ENCODE measurements at regions not wholly inside any gene's neighbourhood (a gene's known extent, or its start where the extent isn't known, plus 50 kb on each side); places are given as distances from the start of the nearest gene placed in this dataset.

GRCh38 chr3:55164191-55164590 lies 236.3 kb upstream of the LRTM1 start:
- intact Hi-C loops (cut with DNase I; ENCODE audit: low total_unique reads), result no loop called here

GRCh38 chr3:55163421-55163820 lies 235.6 kb upstream of the LRTM1 start:
- 93 to 95% methylated on average over 5 of the region's 5 CpGs for WGBS, 2 donors
- intact Hi-C loops (cut with DNase I; ENCODE audit: low total_unique reads), result no loop called here
- DNase-seq (ENCODE audit: low spot score in 2 of 2), result no peak
- H3K4me3 ChIP-seq (ENCODE audit: low read depth, poor library complexity, severe bottlenecking), result no peak overlapping the region
- no peak for TF ChIP-seq CTCF (IDR thresholded peaks at IDR 0.05)
- TF ChIP-seq POLR2A (IDR thresholded peaks at IDR 0.05), result no peak

More at GRCh38 chr3:55164191-55164590, 236.3 kb upstream of the LRTM1 start:
- H3K4me3 ChIP-seq (ENCODE audit: low read depth, poor library complexity, severe bottlenecking), result no peak overlapping the region
- no peak for TF ChIP-seq POLR2A (IDR thresholded peaks at IDR 0.05)
- no peak for TF ChIP-seq CTCF (IDR thresholded peaks at IDR 0.05)
- DNase-seq (ENCODE audit: low spot score in 2 of 2), result no peak

GRCh38 chr3:55162031-55162795 lies 234.4 kb upstream of the LRTM1 start:
- no peak for TF ChIP-seq POLR2A (IDR thresholded peaks at IDR 0.05)
- TF ChIP-seq CTCF (IDR thresholded peaks at IDR 0.05), result no peak
- no peak for DNase-seq (ENCODE audit: low spot score in 2 of 2)
- intact Hi-C loops (cut with DNase I; ENCODE audit: low total_unique reads), result no loop called here
- H3K4me3 ChIP-seq (ENCODE audit: low read depth, poor library complexity, severe bottlenecking), result no peak overlapping the region
- WGBS, 2 donors, result 68 to 73% methylated on average over 3 of the region's 3 CpGs

- no peak overlapping the region for H3K4me3 ChIP-seq (ENCODE audit: low read depth, poor library complexity, severe bottlenecking)
- no peak for TF ChIP-seq POLR2A (IDR thresholded peaks at IDR 0.05)
- no peak for TF ChIP-seq CTCF (IDR thresholded peaks at IDR 0.05)
- intact Hi-C loops (cut with DNase I; ENCODE audit: low total_unique reads), result no loop called here
- whole genome bisulfite sequencing, 2 donors, result 91 to 96% methylated on average over 3 of the region's 3 CpGs
- DNase-seq (ENCODE audit: low spot score in 2 of 2), result no peak
Observed at GRCh38 chr3:55161231-55161630, 233.4 kb upstream of the LRTM1 start.

- intact Hi-C loops (cut with DNase I; ENCODE audit: low total_unique reads), result no loop called here
- no peak for TF ChIP-seq CTCF (IDR thresholded peaks at IDR 0.05)
- no peak for TF ChIP-seq POLR2A (IDR thresholded peaks at IDR 0.05)
- 67 to 71% methylated on average over 12 of the region's 12 CpGs for WGBS, 2 donors
- H3K4me3 ChIP-seq (ENCODE audit: low read depth, poor library complexity, severe bottlenecking), result no peak overlapping the region
- DNase-seq (ENCODE audit: low spot score in 2 of 2), result peak in 1 of 2 donors; percentile 84
Observed at GRCh38 chr3:55160241-55160983, 232.6 kb upstream of the LRTM1 start.

Data from lower leg skin (tissue), 4 donors.